Small intestine (tissue), 7 donors: ENCODE measurements at regions not wholly inside any gene's neighbourhood (a gene's known extent, or its start where the extent isn't known, plus 50 kb on each side); places are given as distances from the start of the nearest gene placed in this dataset.

Experiments
- DNase-seq, 2 donors: peaks; one replicate each; pipeline versions ENCODE4 v3.0.0 to v3.0.0-alpha.2; 2013
- FAIRE-seq: peaks from 2 replicates; lab custom pipeline; 2012; peaks lifted over from hg19 to GRCh38; lab: Jason Lieb, UNC
- H3K27ac ChIP-seq, 3 donors: one replicate each; pipeline ENCODE4 v1.5.1; 2013; ENCODE audit warnings: low read length in 2 of 3, mild to moderate bottlenecking in 2 of 3, control low read depth in 1 of 3, inconsistent platforms in 1 of 3, low read depth in 1 of 3, moderate library complexity in 1 of 3
- H3K27me3 ChIP-seq, 3 donors: one replicate each; pipeline ENCODE4 v1.6.1; 2013; ENCODE audit warnings: low read length in 3 of 3, inconsistent platforms in 1 of 3; ENCODE audit not compliant: control insufficient read depth in 3 of 3, insufficient read depth in 3 of 3
- H3K36me3 ChIP-seq, 3 donors: one replicate each; pipeline ENCODE4 v1.6.1; 2013; ENCODE audit warnings: low read length in 3 of 3, inconsistent platforms in 1 of 3, low read depth in 1 of 3, mild to moderate bottlenecking in 1 of 3, moderate library complexity in 1 of 3; ENCODE audit not compliant: control insufficient read depth in 3 of 3, insufficient read depth in 2 of 3
- H3K4me1 ChIP-seq, 3 donors: one replicate each; pipeline ENCODE4 v1.6.1; 2013; ENCODE audit warnings: low read length in 2 of 3, inconsistent platforms in 1 of 3, low read depth in 1 of 3, mild to moderate bottlenecking in 1 of 3, moderate library complexity in 1 of 3; ENCODE audit not compliant: control insufficient read depth in 3 of 3, insufficient read depth in 2 of 3
- H3K4me3 ChIP-seq, 3 donors: one replicate each; pipeline ENCODE4 v1.5.1; 2013; ENCODE audit warnings: low read length in 3 of 3, control low read depth in 1 of 3, inconsistent platforms in 1 of 3, low read depth in 1 of 3, mild to moderate bottlenecking in 1 of 3, moderate library complexity in 1 of 3
- H3K9me3 ChIP-seq, 2 donors: one replicate each; pipeline ENCODE4 v1.6.1; 2013; ENCODE audit warnings: low read depth in 1 of 2, low read length in 1 of 2; ENCODE audit not compliant: control insufficient read depth in 2 of 2, insufficient read depth in 1 of 2
- WGBS, 3 donors: extraction: QIAGEN DNeasy Blood & Tissue Kit; methylation state at CpG; one replicate each; pipeline ENCODE4 v1.1.7; 2013; 5-methylcytosine and 5-hydroxymethylcytosine counted together
- donor health status: healthy with polysubstance abuse.
- donor health status: control.
- donor health status: control.
- donor health status: Bipolar disorder and iron deficiency.
- donor health status: healthy.

- peaks cover 0 to 20% (median 0%) of the 10 kb centered on the region in 3 donors for H3K4me1 ChIP-seq
- no peaks in the 10 kb centered on the region for H3K36me3 ChIP-seq
- H3K4me3 ChIP-seq, result no peak overlapping the region
- H3K9me3 ChIP-seq, result no peaks in the 10 kb centered on the region
- WGBS, 3 donors, result 56 to 68% (median 61%) methylated on average over 8 of the region's 8 CpGs
- no peak overlapping the region for H3K27ac ChIP-seq
- FAIRE-seq (no peak), DNase-seq (no peak)
- no peaks in the 10 kb centered on the region for H3K27me3 ChIP-seq
Measured at GRCh38 chr10:121084016-121084674, 233.0 kb downstream of the WDR11 start.

DNA sequence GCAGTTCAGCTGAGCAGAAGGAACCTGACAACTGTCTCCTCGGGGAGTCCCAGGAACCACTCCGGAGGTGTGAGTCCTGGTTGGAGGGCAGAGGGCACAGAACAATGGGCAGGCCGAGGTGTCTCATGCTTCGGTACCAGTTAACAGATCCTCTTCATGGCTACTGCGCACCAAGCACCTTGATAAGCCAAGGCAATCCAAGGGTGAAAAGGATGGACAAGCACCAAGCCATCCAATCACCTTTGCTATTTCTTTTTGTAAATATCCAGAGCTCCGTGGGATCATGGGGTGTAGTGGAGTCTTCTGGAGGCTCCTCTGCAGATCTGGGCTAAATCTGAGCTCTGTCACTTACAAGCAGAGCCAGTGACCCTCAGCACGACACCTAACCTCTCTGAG, 233.5 kb downstream of the WDR11 start:
- DNase-seq (no peak), FAIRE-seq (no peak)
- Histone ChIP-seq H3K4me3 (no peak overlapping the region), H3K9me3 (no peaks in the 10 kb centered on the region), H3K36me3 (no peaks in the 10 kb centered on the region), H3K27me3 (no peaks in the 10 kb centered on the region), H3K27ac (no peak overlapping the region), H3K4me1 (peaks cover 0 to 19% (median 0%) of the 10 kb centered on the region in 3 donors)
- WGBS, 3 donors, result 73 to 87% (median 84%) methylated on average over 7 of the region's 7 CpGs

GRCh38 chr10:121085367-121085766, 234.2 kb downstream of the WDR11 start:
- Histone ChIP-seq H3K27ac (no peak overlapping the region), H3K4me1 (peaks cover 0 to 12% (median 0%) of the 10 kb centered on the region in 3 donors), H3K36me3 (no peaks in the 10 kb centered on the region), H3K9me3 (no peaks in the 10 kb centered on the region), H3K4me3 (no peak overlapping the region), H3K27me3 (no peaks in the 10 kb centered on the region)
- WGBS, 3 donors, result 76 to 81% (median 76%) methylated on average over 6 of the region's 6 CpGs
- no peak for FAIRE-seq
- DNase-seq, result no peak

- FAIRE-seq (no peak), DNase-seq (no peak)
- H3K4me1 ChIP-seq, result peaks cover 0 to 8% (median 0%) of the 10 kb centered on the region in 3 donors
- no peaks in the 10 kb centered on the region for H3K27me3 ChIP-seq
- no peak overlapping the region for H3K4me3 ChIP-seq
- WGBS, 3 donors, result 73 to 87% (median 83%) methylated on average over 9 of the region's 9 CpGs
- no peak overlapping the region for H3K27ac ChIP-seq
- H3K36me3 ChIP-seq, result no peaks in the 10 kb centered on the region
- no peaks in the 10 kb centered on the region for H3K9me3 ChIP-seq
Measured at GRCh38 chr10:121087129-121087528, 236.0 kb downstream of the WDR11 start.

DNA sequence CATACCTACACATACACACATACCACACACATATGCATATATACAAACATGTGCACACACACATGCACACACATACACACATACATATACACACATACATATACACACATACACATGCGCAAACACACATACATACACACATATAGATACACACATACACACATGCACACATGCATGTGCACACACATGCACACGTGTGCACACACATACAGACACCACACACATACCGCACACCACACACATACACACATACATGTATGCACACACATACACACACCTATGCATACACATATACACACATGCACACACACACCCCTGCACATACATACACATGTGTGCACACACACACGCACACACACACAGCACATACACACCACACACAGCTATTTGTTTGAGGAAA, 236.5 kb downstream of the WDR11 start:
- H3K27ac ChIP-seq, result no peak overlapping the region
- FAIRE-seq (no peak), DNase-seq (no peak)
- WGBS, 3 donors, result 90 to 94% (median 92%) methylated on average over 4 of the region's 4 CpGs
- H3K27me3 ChIP-seq, result no peaks in the 10 kb centered on the region
- peaks cover 0 to 12% (median 0%) of the 10 kb centered on the region in 3 donors for H3K4me1 ChIP-seq
- no peaks in the 10 kb centered on the region for H3K36me3 ChIP-seq
- no peak overlapping the region for H3K4me3 ChIP-seq
- no peaks in the 10 kb centered on the region for H3K9me3 ChIP-seq

- 44 to 58% (median 55%) methylated on average over 6 of the region's 6 CpGs for WGBS, 3 donors
- Histone ChIP-seq H3K4me3 (no peak overlapping the region), H3K27ac (no peak overlapping the region), H3K4me1 (peaks cover 0 to 12% (median 0%) of the 10 kb centered on the region in 3 donors), H3K9me3 (no peaks in the 10 kb centered on the region), H3K27me3 (no peaks in the 10 kb centered on the region), H3K36me3 (no peaks in the 10 kb centered on the region)
- peak in 1 of 2 donors; percentile 35 for DNase-seq
- no peak for FAIRE-seq
Measured at GRCh38 chr10:121088524-121088923, 237.4 kb downstream of the WDR11 start.

DNA sequence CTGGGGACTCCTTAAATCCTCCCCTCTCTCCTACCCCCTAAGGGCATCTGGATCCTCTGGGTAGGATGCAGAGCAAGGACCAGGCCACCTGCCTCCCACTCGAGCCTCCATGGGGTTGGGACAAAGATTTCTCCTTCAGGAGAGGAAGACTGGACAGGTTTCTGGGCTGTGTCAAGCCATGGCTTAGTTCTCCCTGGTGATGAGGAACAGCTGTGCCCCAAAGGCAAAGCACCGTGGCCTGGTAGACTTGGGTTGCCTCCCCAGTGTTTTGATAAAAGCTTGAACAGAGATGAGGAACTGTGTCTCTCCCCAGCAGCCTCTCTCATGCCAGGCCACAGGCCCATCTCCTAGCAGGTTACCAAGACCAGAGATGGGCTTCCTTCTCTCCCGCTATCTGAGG, 238.3 kb downstream of the WDR11 start:
- no peaks in the 10 kb centered on the region for H3K9me3 ChIP-seq
- DNase-seq (no peak), FAIRE-seq (no peak)
- no peaks in the 10 kb centered on the region for H3K36me3 ChIP-seq
- no peaks in the 10 kb centered on the region for H3K27me3 ChIP-seq
- no peak overlapping the region for H3K4me3 ChIP-seq
- peaks cover 0 to 12% (median 0%) of the 10 kb centered on the region in 3 donors for H3K4me1 ChIP-seq
- WGBS, 3 donors, result 72 to 81% (median 76%) methylated on average over 3 of the region's 3 CpGs
- no peak overlapping the region for H3K27ac ChIP-seq

DNA sequence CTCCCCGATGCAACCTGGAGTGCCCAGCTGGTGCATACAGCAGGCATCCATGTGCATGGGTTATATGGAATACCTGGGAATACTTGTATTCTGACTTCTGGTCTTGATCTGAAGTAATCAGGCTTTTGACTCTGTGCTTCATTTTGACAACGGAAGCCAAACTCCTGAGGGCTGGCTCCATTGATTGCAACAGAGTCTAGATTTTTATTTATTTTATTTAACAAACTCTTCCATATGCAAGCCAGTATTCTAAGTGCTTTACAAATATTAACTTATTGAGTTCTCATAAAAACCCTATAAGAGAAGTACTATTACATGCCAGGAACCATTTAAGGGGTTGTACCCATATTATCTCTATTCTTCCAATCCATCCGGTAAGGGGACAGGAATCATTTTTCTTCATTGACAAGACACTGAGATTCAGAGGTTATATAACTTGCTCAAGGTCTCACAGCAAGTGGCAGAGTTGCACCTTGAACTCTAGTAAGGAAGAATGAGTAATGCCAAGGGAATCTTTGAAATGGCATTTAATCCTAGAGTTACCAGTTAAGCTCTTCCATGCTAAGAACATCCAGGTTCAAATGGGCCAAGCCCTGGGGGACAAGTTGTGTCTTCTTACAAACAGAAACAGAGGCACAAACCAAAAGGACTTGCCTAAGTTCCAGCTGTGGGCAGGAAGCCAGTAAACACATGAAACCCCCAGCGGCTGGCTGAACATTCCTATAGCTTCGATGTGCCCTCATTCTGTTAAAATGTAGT, 241.0 kb downstream of the WDR11 start:
- no peak overlapping the region for H3K4me3 ChIP-seq
- no peaks in the 10 kb centered on the region for H3K9me3 ChIP-seq
- 65 to 75% (median 69%) methylated on average over 5 of the region's 5 CpGs for WGBS, 3 donors
- peaks cover 0 to 32% (median 0%) of the 10 kb centered on the region in 3 donors for H3K4me1 ChIP-seq
- DNase-seq (peak; percentile 61 to 81), FAIRE-seq (no peak)
- H3K27ac ChIP-seq, result no peak overlapping the region
- no peaks in the 10 kb centered on the region for H3K36me3 ChIP-seq
- no peaks in the 10 kb centered on the region for H3K27me3 ChIP-seq
